GM23248 (cell line): ENCODE measurements at regions not wholly inside any gene's neighbourhood (a gene's known extent, or its start where the extent isn't known, plus 50 kb on each side); places are given as distances from the start of the nearest gene placed in this dataset.

Source experiments
- EZH2 ChIP-seq: fragments of 200-600 bp; sonication (generic); IDR thresholded peaks from 2 replicates; pipeline ENCODE4 v1.6.1; 2018; ENCODE audit warnings: antibody characterized with exemption, mild to moderate bottlenecking; ENCODE audit not compliant: insufficient read depth, poor library complexity, severe bottlenecking
- EZH2phosphoT487 ChIP-seq: fragments of 200-600 bp; sonication (generic); IDR thresholded peaks from 2 replicates; pipeline ENCODE4 v1.6.1; 2018; ENCODE audit warnings: antibody characterized with exemption, moderate library complexity, mild to moderate bottlenecking, low read depth; ENCODE audit not compliant: insufficient read depth

- TF ChIP-seq EZH2phosphoT487 (no peak), EZH2 (no peak)
Measured at GRCh38 chrX:40151211-40152172, 53.7 kb upstream of the BCOR start.
